PFSK-1 (cell line): ENCODE measurements at regions not wholly inside any gene's neighbourhood (a gene's known extent, or its start where the extent isn't known, plus 50 kb on each side); places are given as distances from the start of the nearest gene placed in this dataset.

ENCODE experiments used
- FOXP2 ChIP-seq: optimal IDR thresholded peaks from 2 replicates; pipeline ENCODE3; 2011; ENCODE audit warnings: borderline replicate concordance, control low read depth, inconsistent platforms; ENCODE audit not compliant: insufficient read depth; ENCODE audit errors: extremely low read length, extremely low read depth
- POLR2AphosphoS5 ChIP-seq: IDR thresholded peaks from 2 replicates; pipeline ENCODE4 v1.6.1; 2012; ENCODE audit warnings: low read depth, mild to moderate bottlenecking, control low read depth, low read length, moderate library complexity

- TF ChIP-seq POLR2AphosphoS5 (no peak), FOXP2 (no peak)
Observed at GRCh38 chr13:91101381-91101780, 246.1 kb upstream of the MIR17HG start.
